ENCODE measurements at regions not wholly inside any gene's neighbourhood (a gene's known extent, or its start where the extent isn't known, plus 50 kb on each side); places are given as distances from the start of the nearest gene placed in this dataset.

DNA sequence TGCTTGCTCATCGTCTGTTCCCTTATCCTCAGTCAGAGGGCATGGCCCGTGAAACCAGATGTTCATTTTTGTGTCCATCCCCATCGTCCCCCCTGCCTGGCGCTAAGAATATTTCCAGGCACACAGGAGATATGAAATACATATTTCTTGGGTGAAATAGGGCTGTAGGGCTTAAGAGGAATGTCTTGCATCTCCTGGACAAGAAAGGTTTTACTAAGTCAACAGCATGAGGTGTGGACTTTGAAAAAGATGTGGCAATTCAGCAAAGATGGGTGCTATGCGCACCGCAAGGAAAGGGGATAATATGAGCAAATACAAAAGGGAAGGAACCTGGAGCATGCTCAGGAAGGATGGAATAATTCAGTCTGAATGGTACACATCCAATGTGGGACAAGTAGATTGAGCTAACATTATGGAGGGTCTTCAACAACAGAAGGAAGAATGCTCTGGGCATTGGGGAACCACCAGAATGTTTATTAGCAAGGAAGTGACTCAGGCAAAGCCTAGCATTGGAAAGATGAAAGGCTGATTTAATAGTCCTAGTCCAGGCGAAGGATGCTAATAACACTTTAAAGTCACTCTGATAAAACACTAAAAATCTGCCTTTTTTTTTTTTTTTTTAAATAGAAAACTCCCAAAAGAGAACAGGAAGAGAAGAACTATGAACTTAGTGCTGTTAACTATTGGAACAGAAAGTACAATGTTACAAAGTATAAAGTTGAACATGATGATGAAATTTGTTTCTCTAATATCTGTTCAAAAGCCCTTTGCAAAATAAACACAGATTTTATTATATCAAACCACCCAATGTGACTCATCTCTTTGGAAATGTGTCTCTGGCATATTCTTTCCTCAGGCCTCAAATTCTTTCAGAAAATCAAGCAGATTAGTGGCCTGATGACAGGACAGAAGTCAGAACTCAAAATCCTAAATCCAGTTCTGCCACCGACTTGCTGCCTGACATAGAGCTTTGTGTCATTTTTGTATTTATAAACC is 449.5 kb downstream of the BCAT1 start:
- TF ChIP-seq MAX (IDR thresholded peaks at IDR 0.05; ENCODE audit: low read depth, low read length) (no peak), POLR2A (IDR thresholded peaks at IDR 0.05; ENCODE audit: extremely low read depth, insufficient read length) (no peak)
- TF ChIP-seq, protein P1, sequence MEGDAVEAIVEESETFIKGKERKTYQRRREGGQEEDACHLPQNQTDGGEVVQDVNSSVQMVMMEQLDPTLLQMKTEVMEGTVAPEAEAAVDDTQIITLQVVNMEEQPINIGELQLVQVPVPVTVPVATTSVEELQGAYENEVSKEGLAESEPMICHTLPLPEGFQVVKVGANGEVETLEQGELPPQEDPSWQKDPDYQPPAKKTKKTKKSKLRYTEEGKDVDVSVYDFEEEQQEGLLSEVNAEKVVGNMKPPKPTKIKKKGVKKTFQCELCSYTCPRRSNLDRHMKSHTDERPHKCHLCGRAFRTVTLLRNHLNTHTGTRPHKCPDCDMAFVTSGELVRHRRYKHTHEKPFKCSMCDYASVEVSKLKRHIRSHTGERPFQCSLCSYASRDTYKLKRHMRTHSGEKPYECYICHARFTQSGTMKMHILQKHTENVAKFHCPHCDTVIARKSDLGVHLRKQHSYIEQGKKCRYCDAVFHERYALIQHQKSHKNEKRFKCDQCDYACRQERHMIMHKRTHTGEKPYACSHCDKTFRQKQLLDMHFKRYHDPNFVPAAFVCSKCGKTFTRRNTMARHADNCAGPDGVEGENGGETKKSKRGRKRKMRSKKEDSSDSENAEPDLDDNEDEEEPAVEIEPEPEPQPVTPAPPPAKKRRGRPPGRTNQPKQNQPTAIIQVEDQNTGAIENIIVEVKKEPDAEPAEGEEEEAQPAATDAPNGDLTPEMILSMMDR (IDR thresholded peaks at IDR 0.05; ENCODE audit: low read depth, low read length) = no peak

Measured in NB4 (cell line).